SU-DHL-6 (cell line): ENCODE measurements at regions not wholly inside any gene's neighbourhood (a gene's known extent, or its start where the extent isn't known, plus 50 kb on each side); places are given as distances from the start of the nearest gene placed in this dataset.

Source experiments
- H2AFZ ChIP-seq: fragments of 200-600 bp; sonication (generic); 2 replicates; pipeline ENCODE4 v1.6.1; 2014; ENCODE audit warnings: low read depth, mild to moderate bottlenecking, moderate library complexity, mixed read lengths, antibody characterized with exemption, low read length; ENCODE audit not compliant: severe bottlenecking
- H3F3A ChIP-seq: fragments of 200-600 bp; shearing (Covaris generic); 2 replicates; pipeline ENCODE4 v1.6.0; 2016; ENCODE audit warnings: antibody characterized with exemption, mild to moderate bottlenecking; ENCODE audit not compliant: insufficient read depth
- H3K27ac ChIP-seq: fragments of 200-600 bp; sonication (generic); 2 replicates; pipeline ENCODE4 v1.5.1; 2016; ENCODE audit warnings: low read depth, mild to moderate bottlenecking, low read length, moderate library complexity, mixed read lengths
- H3K27me3 ChIP-seq: fragments of 200-600 bp; sonication (generic), shearing (Covaris generic); 2 replicates; pipeline ENCODE4 v1.6.0; 2014; ENCODE audit warnings: mild to moderate bottlenecking, low read length
- H3K36me3 ChIP-seq: fragments of 200-600 bp; sonication (generic); 2 replicates; pipeline ENCODE4 v1.6.1; 2014; ENCODE audit warnings: mild to moderate bottlenecking, low read length, mixed read lengths
- H3K4me2 ChIP-seq: fragments of 300-600, 200-600 bp; shearing (Covaris generic), sonication (generic); 2 replicates; pipeline ENCODE4 v1.6.0; 2014; ENCODE audit warnings: low read length, low read depth, mild to moderate bottlenecking; ENCODE audit not compliant: poor library complexity, severe bottlenecking
- H3K4me3 ChIP-seq: fragments of 200-600 bp; sonication (generic); 2 replicates; pipeline ENCODE4 v1.5.1; 2014; ENCODE audit warnings: antibody characterized with exemption, low read length, mild to moderate bottlenecking, mixed read lengths; ENCODE audit not compliant: insufficient read depth, poor library complexity, severe bottlenecking
- H3K79me2 ChIP-seq: fragments of 200-600 bp; sonication (generic); 2 replicates; pipeline ENCODE4 v1.6.1; 2014; ENCODE audit warnings: mild to moderate bottlenecking, low read length, moderate library complexity; ENCODE audit not compliant: insufficient read depth
- H3K9ac ChIP-seq: fragments of 200-600 bp; sonication (generic); 2 replicates; pipeline ENCODE4 v1.7.0; 2014; ENCODE audit warnings: mild to moderate bottlenecking, low read length
- H3K9me2 ChIP-seq: fragments of 200-600 bp; sonication (generic); replicated peaks from 2 replicates; pipeline ENCODE4 v1.6.1; 2014; ENCODE audit warnings: low read length; ENCODE audit not compliant: insufficient read depth
- H3K9me3 ChIP-seq: fragments of 200-600 bp; sonication (generic); 2 replicates; pipeline ENCODE4 v1.6.1; 2014; ENCODE audit warnings: low read length, mixed read lengths; ENCODE audit not compliant: insufficient read depth
- H4K20me1 ChIP-seq: fragments of 200-600 bp; sonication (generic); 2 replicates; pipeline ENCODE4 v1.6.1; 2014; ENCODE audit warnings: low read depth, mild to moderate bottlenecking, antibody characterized with exemption, low read length, moderate library complexity, mixed read lengths
- EZH2phosphoT487 ChIP-seq: fragments of 200-600 bp; sonication (generic), shearing (Covaris generic); conservative IDR thresholded peaks from 2 replicates; pipeline ENCODE4 v1.6.1; 2018; ENCODE audit warnings: mild to moderate bottlenecking, antibody characterized with exemption, low read length, moderate library complexity, mixed read lengths
- TF ChIP-seq, protein P1 (sequence below): fragments of 200-600 bp; sonication (generic); IDR thresholded peaks from one replicate; pipeline ENCODE4 v1.5.1; 2017; ENCODE audit warnings: antibody characterized with exemption, mild to moderate bottlenecking, low read length, moderate library complexity; ENCODE audit not compliant: insufficient read depth, poor library complexity, severe bottlenecking

- no peak overlapping the region for H2AFZ ChIP-seq
- TF ChIP-seq, protein P1, sequence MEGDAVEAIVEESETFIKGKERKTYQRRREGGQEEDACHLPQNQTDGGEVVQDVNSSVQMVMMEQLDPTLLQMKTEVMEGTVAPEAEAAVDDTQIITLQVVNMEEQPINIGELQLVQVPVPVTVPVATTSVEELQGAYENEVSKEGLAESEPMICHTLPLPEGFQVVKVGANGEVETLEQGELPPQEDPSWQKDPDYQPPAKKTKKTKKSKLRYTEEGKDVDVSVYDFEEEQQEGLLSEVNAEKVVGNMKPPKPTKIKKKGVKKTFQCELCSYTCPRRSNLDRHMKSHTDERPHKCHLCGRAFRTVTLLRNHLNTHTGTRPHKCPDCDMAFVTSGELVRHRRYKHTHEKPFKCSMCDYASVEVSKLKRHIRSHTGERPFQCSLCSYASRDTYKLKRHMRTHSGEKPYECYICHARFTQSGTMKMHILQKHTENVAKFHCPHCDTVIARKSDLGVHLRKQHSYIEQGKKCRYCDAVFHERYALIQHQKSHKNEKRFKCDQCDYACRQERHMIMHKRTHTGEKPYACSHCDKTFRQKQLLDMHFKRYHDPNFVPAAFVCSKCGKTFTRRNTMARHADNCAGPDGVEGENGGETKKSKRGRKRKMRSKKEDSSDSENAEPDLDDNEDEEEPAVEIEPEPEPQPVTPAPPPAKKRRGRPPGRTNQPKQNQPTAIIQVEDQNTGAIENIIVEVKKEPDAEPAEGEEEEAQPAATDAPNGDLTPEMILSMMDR = no peak
- no peak for TF ChIP-seq EZH2phosphoT487
- H3K9me3 ChIP-seq = no peaks in the 10 kb centered on the region
- H3K79me2 ChIP-seq = no peaks in the 10 kb centered on the region
- no peak overlapping the region for H3K4me3 ChIP-seq
- H3F3A ChIP-seq = no peaks in the 10 kb centered on the region
- no peaks in the 10 kb centered on the region for H3K9me2 ChIP-seq
- H3K4me2 ChIP-seq = no peak overlapping the region
- H3K36me3 ChIP-seq = no peaks in the 10 kb centered on the region
- H3K27me3 ChIP-seq = no peaks in the 10 kb centered on the region
- H3K27ac ChIP-seq = no peak overlapping the region
- H4K20me1 ChIP-seq = no peaks in the 10 kb centered on the region
- H3K9ac ChIP-seq = no peak overlapping the region
Observed at GRCh38 chr10:52679117-52679516, 93.5 kb downstream of the MBL2 start.

DNA sequence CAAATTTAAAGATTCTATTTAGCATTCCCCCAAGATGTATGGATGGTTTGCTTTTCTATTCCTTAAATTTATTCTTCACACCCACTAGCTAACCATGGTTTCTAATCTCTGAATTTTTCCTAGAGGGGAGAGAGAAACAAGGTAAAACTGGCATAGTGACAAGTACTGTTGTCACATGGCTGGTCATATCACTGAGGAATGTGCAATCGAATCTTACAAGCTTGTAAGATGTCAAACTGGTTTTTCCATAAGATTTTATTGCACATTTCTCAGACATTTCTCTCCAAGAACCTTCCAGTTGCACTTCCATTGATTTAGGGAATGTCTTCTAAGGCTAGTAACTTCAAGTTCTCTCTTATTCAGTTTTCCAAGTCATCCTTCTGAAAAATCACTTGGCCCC, 89.8 kb downstream of the MBL2 start:
- Histone ChIP-seq H3K9ac (no peak overlapping the region), H3K27me3 (no peaks in the 10 kb centered on the region), H4K20me1 (no peaks in the 10 kb centered on the region), H3F3A (no peaks in the 10 kb centered on the region), H3K4me2 (no peak overlapping the region), H3K9me2 (no peaks in the 10 kb centered on the region), H3K4me3 (no peak overlapping the region), H3K36me3 (no peaks in the 10 kb centered on the region), H3K79me2 (no peaks in the 10 kb centered on the region), H3K9me3 (no peaks in the 10 kb centered on the region), H2AFZ (no peak overlapping the region), H3K27ac (no peak overlapping the region)
- TF ChIP-seq EZH2phosphoT487 = no peak
- TF ChIP-seq, protein P1 = no peak

DNA sequence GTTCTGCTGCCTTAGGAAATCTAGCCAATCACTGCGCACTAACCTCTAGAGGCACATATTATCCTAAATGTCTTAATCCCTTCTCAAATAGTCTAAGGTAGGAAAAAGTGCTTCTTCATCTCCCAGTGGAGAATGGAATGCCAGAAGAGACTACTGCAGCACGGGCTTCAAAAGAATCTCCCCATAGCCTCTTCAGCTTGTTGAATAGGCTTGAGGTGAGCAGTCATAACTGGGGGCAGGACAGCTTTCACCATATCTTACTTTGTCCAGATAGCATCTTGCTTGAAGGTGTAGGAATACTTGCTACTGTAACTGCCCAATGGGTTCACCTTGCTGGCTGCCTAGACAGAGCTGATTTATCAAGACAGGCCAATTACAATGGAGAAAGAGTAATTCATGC, 88.8 kb downstream of the MBL2 start:
- H3K9me2 ChIP-seq = no peaks in the 10 kb centered on the region
- H3K9ac ChIP-seq = no peak overlapping the region
- no peaks in the 10 kb centered on the region for H3K79me2 ChIP-seq
- H3K36me3 ChIP-seq = no peaks in the 10 kb centered on the region
- no peaks in the 10 kb centered on the region for H3K9me3 ChIP-seq
- H4K20me1 ChIP-seq = no peaks in the 10 kb centered on the region
- TF ChIP-seq, protein P1 = no peak
- TF ChIP-seq EZH2phosphoT487 = no peak
- no peaks in the 10 kb centered on the region for H3K27me3 ChIP-seq
- no peak overlapping the region for H3K4me3 ChIP-seq
- H3K27ac ChIP-seq = no peak overlapping the region
- no peak overlapping the region for H3K4me2 ChIP-seq
- no peak overlapping the region for H2AFZ ChIP-seq
- no peaks in the 10 kb centered on the region for H3F3A ChIP-seq

DNA sequence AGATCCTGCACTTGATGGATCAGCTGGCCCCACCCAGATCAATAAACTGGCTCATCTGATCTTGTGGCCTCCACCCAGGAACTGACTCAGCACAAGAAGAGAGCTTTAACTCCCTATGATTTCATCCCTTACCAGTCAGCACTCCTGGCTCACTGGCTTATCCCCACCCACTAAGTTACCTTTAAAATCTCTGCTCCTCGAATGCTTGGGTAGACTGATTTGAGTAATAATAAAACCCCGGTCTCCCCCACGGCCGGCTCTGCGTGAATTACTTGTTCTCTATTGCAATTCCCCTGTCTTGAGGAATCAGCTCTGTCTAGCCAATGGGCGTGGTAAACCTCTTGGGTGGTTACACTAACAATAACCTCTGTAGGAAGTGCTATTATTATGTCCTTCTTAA, 83.7 kb downstream of the MBL2 start:
- Histone ChIP-seq H3K27ac (no peak overlapping the region), H3K4me2 (no peak overlapping the region)
- TF ChIP-seq EZH2phosphoT487 = no peak
- TF ChIP-seq, protein P1 = no peak

More for the DNA sequence above, 83.7 kb downstream of the MBL2 start:
- Histone ChIP-seq H3K27me3 (no peaks in the 10 kb centered on the region), H3K79me2 (no peaks in the 10 kb centered on the region), H3F3A (no peaks in the 10 kb centered on the region), H3K36me3 (no peaks in the 10 kb centered on the region), H3K9me2 (no peaks in the 10 kb centered on the region), H3K9ac (no peak overlapping the region), H2AFZ (no peak overlapping the region), H3K9me3 (no peaks in the 10 kb centered on the region), H4K20me1 (no peaks in the 10 kb centered on the region), H3K4me3 (no peak overlapping the region)
